B cell (primary cell): ENCODE measurements at regions not wholly inside any gene's neighbourhood (a gene's known extent, or its start where the extent isn't known, plus 50 kb on each side); places are given as distances from the start of the nearest gene placed in this dataset.

ENCODE experiments used
- ATAC-seq: fragments of 200-7000 bp; cut with Tn5 transposase; one replicate; pipeline ENCODE4 v1.10.0; 2021; ENCODE audit warnings: low read depth, mild to moderate bottlenecking, moderate number of reproducible peaks, moderate library complexity
- CTCF ChIA-PET: fragments of 350-600 bp; sonication (Branson Sonifier 250); formaldehyde crosslinking; loops from one replicate; lab custom pipeline; 2021; ENCODE audit warnings: antibody characterized with exemption, inconsistent platforms; lab: Charles Lee
- POLR2A ChIA-PET: fragments of 350-600 bp; sonication (Branson Sonifier 250); formaldehyde crosslinking; loops from one replicate; lab custom pipeline; 2021; ENCODE audit warnings: antibody characterized with exemption; lab: Charles Lee
- DNase-seq: peaks from one replicate; pipeline ENCODE4 v3.0.0; 2013
- H2AFZ ChIP-seq: 2 replicates; pipeline ENCODE4 v1.6.1; 2012; ENCODE audit warnings: mild to moderate bottlenecking, low read depth, low read length; ENCODE audit not compliant: insufficient read depth, poor library complexity, severe bottlenecking
- H3K27ac ChIP-seq, 2 donors: 1 replicate in 1 of 2; 2 replicates in 1 of 2; pipeline ENCODE4 v1.5.1; 2012 to 2013; ENCODE audit warnings: low read length in 2 of 2, mild to moderate bottlenecking in 2 of 2, moderate library complexity in 1 of 2
- H3K27me3 ChIP-seq, 4 experiments: fragments of 200-600 bp in 1 of 4; sonication (generic) in 1 of 4; replicated peaks in 1 of 4; 1 replicate in 2 of 4; 2 replicates in 2 of 4; pipeline versions ENCODE4 v1.6.1 to v1.7.0; 2013 to 2016; ENCODE audit warnings: low read length in 3 of 4, mild to moderate bottlenecking in 2 of 4, mixed read lengths in 1 of 4, moderate library complexity in 1 of 4; ENCODE audit not compliant: insufficient read depth in 4 of 4, control insufficient read depth in 3 of 4; ENCODE audit errors: control extremely low read depth in 1 of 4
- H3K36me3 ChIP-seq, 2 experiments: replicated peaks in 1 of 2; 1 replicate in 1 of 2; 2 replicates in 1 of 2; pipeline versions ENCODE4 v1.6.1 to v1.7.1; 2013; ENCODE audit warnings: low read length in 1 of 2; ENCODE audit not compliant: insufficient read depth in 2 of 2, control insufficient read depth in 1 of 2; ENCODE audit errors: control extremely low read depth in 1 of 2, extremely low read depth in 1 of 2
- H3K4me1 ChIP-seq, 2 donors: fragments of 200-600 bp in 1 of 2; sonication (generic) in 1 of 2; 1 replicate in 1 of 2; 2 replicates in 1 of 2; pipeline versions ENCODE4 v1.5.1 to v1.6.1; 2013 to 2017; ENCODE audit warnings: low read length in 2 of 2; ENCODE audit not compliant: control insufficient read depth in 2 of 2, insufficient read depth in 2 of 2
- H3K4me2 ChIP-seq: replicated peaks from 2 replicates; pipeline ENCODE3; 2012; ENCODE audit warnings: mild to moderate bottlenecking, low read depth, low read length; ENCODE audit not compliant: poor library complexity, severe bottlenecking
- H3K4me3 ChIP-seq, 5 experiments: fragments of 200-600 bp in 1 of 5; sonication (generic) in 1 of 5; 1 replicate in 3 of 5; 2 replicates in 2 of 5; pipeline versions ENCODE4 v1.5.1 to v1.7.0; 2011 to 2016; ENCODE audit warnings: low read length in 4 of 5, mild to moderate bottlenecking in 4 of 5, low read depth in 2 of 5, control low read depth in 1 of 5, moderate library complexity in 1 of 5; ENCODE audit not compliant: insufficient read depth in 1 of 5; ENCODE audit errors: control extremely low read depth in 1 of 5, extremely low read depth in 1 of 5
- H3K79me2 ChIP-seq: fragments of 200-600 bp; sonication (generic); one replicate; pipeline ENCODE4 v1.6.0; 2016; ENCODE audit warnings: low read length; ENCODE audit not compliant: control insufficient read depth, insufficient read depth
- H3K9ac ChIP-seq: fragments of 200-600 bp; sonication (generic); 2 replicates; pipeline ENCODE4 v1.6.1; 2017; ENCODE audit warnings: mild to moderate bottlenecking, low read length, moderate library complexity
- H3K9me3 ChIP-seq, 3 donors: one replicate each; pipeline versions ENCODE4 v1.6.1 to v1.7.1; 2013; ENCODE audit warnings: low read length in 2 of 3; ENCODE audit not compliant: control insufficient read depth in 2 of 3, insufficient read depth in 1 of 3; ENCODE audit errors: control extremely low read depth in 1 of 3
- H4K20me1 ChIP-seq: 2 replicates; pipeline ENCODE4 v1.6.0; 2012; ENCODE audit warnings: mild to moderate bottlenecking, low read length; ENCODE audit not compliant: insufficient read depth, control insufficient read depth, poor library complexity, severe bottlenecking
- H3K27ac Mint-ChIP-seq: one replicate; pipeline ENCODE4 v1.8.0; 2021; ENCODE audit warnings: mixed read lengths
- H3K27me3 Mint-ChIP-seq: one replicate; pipeline ENCODE4 v1.8.0; 2021; ENCODE audit warnings: mixed read lengths
- H3K4me1 Mint-ChIP-seq: one replicate; pipeline ENCODE4 v1.8.0; 2021; ENCODE audit warnings: mixed read lengths
- H3K4me3 Mint-ChIP-seq: one replicate; pipeline ENCODE4 v1.8.0; 2021; ENCODE audit warnings: mixed read lengths
- H3K9me3 Mint-ChIP-seq: one replicate; pipeline ENCODE4 v1.8.0; 2022; ENCODE audit warnings: mixed read lengths; ENCODE audit not compliant: insufficient read depth
- EZH2 ChIP-seq: IDR thresholded peaks from 2 replicates; pipeline ENCODE4 v1.6.1; 2012; ENCODE audit warnings: borderline replicate concordance, low read depth, mild to moderate bottlenecking, moderate library complexity, low read length; ENCODE audit not compliant: insufficient read depth, poor library complexity, severe bottlenecking
- WGBS: methylation state at CpG from one replicate; pipeline ENCODE4 v1.1.5; 2013; ENCODE audit warnings: missing lambda C conversion rate; ENCODE audit not compliant: insufficient coverage; 5-methylcytosine and 5-hydroxymethylcytosine counted together
- intact Hi-C: fragments of 100-400 bp; cut with micrococcal nuclease; formaldehyde crosslinking; loops from one replicate; pipeline ENCODE4 v1.10.0; 2022
- TF ChIP-seq, protein P1 (sequence below): fragments of 200-600 bp; IDR thresholded peaks from one replicate; pipeline ENCODE4 v1.8.0; 2022; ENCODE audit warnings: antibody characterized with exemption, mild to moderate bottlenecking

- ATAC-seq: no peak
- ChIA-PET CTCF (no interaction called here), POLR2A (no interaction called here)
- no peak overlapping the region for H3K4me3 Mint-ChIP-seq
- H3K4me1 Mint-ChIP-seq: no peaks in the 10 kb centered on the region
- H3K4me1 ChIP-seq: no peaks in the 10 kb centered on the region
- WGBS: 80% methylated on average over 2 of the region's 3 CpGs
- no peak overlapping the region for H3K4me2 ChIP-seq
- H3K9ac ChIP-seq: no peak overlapping the region
- no peak overlapping the region for H3K27ac Mint-ChIP-seq
- no peaks in the 10 kb centered on the region for H3K36me3 ChIP-seq
- no peaks in the 10 kb centered on the region for H3K79me2 ChIP-seq
- H4K20me1 ChIP-seq: no peaks in the 10 kb centered on the region
- no peak overlapping the region for H2AFZ ChIP-seq
- H3K9me3 Mint-ChIP-seq: no peaks in the 10 kb centered on the region
- H3K9me3 ChIP-seq: no peaks in the 10 kb centered on the region
- no peak overlapping the region for H3K4me3 ChIP-seq
- intact Hi-C loops: no loop called here
- no peak overlapping the region for H3K27ac ChIP-seq
- H3K27me3 Mint-ChIP-seq: peaks cover 6% of the 10 kb centered on the region
- H3K27me3 ChIP-seq: peaks cover 0 to 4% (median 0%) of the 10 kb centered on the region in 4 experiments
- no peak for DNase-seq
- TF ChIP-seq EZH2: no peak
- TF ChIP-seq, protein P1, sequence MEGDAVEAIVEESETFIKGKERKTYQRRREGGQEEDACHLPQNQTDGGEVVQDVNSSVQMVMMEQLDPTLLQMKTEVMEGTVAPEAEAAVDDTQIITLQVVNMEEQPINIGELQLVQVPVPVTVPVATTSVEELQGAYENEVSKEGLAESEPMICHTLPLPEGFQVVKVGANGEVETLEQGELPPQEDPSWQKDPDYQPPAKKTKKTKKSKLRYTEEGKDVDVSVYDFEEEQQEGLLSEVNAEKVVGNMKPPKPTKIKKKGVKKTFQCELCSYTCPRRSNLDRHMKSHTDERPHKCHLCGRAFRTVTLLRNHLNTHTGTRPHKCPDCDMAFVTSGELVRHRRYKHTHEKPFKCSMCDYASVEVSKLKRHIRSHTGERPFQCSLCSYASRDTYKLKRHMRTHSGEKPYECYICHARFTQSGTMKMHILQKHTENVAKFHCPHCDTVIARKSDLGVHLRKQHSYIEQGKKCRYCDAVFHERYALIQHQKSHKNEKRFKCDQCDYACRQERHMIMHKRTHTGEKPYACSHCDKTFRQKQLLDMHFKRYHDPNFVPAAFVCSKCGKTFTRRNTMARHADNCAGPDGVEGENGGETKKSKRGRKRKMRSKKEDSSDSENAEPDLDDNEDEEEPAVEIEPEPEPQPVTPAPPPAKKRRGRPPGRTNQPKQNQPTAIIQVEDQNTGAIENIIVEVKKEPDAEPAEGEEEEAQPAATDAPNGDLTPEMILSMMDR: no peak
Observed at GRCh38 chr4:55259294-55259693, 86.7 kb upstream of the SRD5A3 start.

GRCh38 chr4:55269470-55269869, 76.6 kb upstream of the SRD5A3 start:
- no peaks in the 10 kb centered on the region for H3K36me3 ChIP-seq
- no peak overlapping the region for H3K27ac Mint-ChIP-seq
- no peaks in the 10 kb centered on the region for H3K4me1 ChIP-seq
- H3K9ac ChIP-seq: no peak overlapping the region
- H3K27ac ChIP-seq: no peak overlapping the region
- H3K79me2 ChIP-seq: no peaks in the 10 kb centered on the region
- peaks cover 3% of the 10 kb centered on the region for H3K27me3 Mint-ChIP-seq
- H3K27me3 ChIP-seq: peaks cover 0 to 4% (median 0%) of the 10 kb centered on the region in 4 experiments
- intact Hi-C loops: no loop called here
- DNase-seq (no peak), ATAC-seq (no peak)
- H3K9me3 ChIP-seq: peaks cover 0 to 3% (median 0%) of the 10 kb centered on the region in 3 donors
- CTCF ChIA-PET: no interaction called here
- no peak for TF ChIP-seq EZH2
- TF ChIP-seq, protein P1: no peak
- H3K9me3 Mint-ChIP-seq: no peaks in the 10 kb centered on the region
- H4K20me1 ChIP-seq: no peaks in the 10 kb centered on the region
- no peak overlapping the region for H2AFZ ChIP-seq
- whole genome bisulfite sequencing: no CpG with 5 or more reads among the region's 2 CpGs
- no peak overlapping the region for H3K4me2 ChIP-seq
- no peak overlapping the region for H3K4me3 Mint-ChIP-seq
- POLR2A ChIA-PET: no interaction called here
- H3K4me1 Mint-ChIP-seq: no peaks in the 10 kb centered on the region
- no peak overlapping the region for H3K4me3 ChIP-seq
